Right ventricle myocardium inferior (tissue), 1 donor: ENCODE measurements at regions not wholly inside any gene's neighbourhood (a gene's known extent, or its start where the extent isn't known, plus 50 kb on each side); places are given as distances from the start of the nearest gene placed in this dataset.

ENCODE experiments used
- ATAC-seq: fragments of 200-7000 bp; cut with Tn5 transposase; one replicate; pipeline ENCODE4 v1.9.1; 2020; ENCODE audit warnings: mild to moderate bottlenecking, moderate library complexity
- DNase-seq: peaks from one replicate; pipeline ENCODE4 v3.0.0; 2021; ENCODE audit errors: missing footprints
- intact Hi-C: fragments of 100-400 bp; cut with DNase I; formaldehyde crosslinking; loops from one replicate; pipeline ENCODE4 v1.11.0; 2022
- donor health status: DM: no; HTN: yes; CAD: no; lungs with severe emphysema.

GRCh38 chr7:123401295-123401694 is 133.1 kb downstream of the IQUB start:
- intact Hi-C loops = no loop called here
- DNase-seq = no peak
- ATAC-seq = no peak

DNA sequence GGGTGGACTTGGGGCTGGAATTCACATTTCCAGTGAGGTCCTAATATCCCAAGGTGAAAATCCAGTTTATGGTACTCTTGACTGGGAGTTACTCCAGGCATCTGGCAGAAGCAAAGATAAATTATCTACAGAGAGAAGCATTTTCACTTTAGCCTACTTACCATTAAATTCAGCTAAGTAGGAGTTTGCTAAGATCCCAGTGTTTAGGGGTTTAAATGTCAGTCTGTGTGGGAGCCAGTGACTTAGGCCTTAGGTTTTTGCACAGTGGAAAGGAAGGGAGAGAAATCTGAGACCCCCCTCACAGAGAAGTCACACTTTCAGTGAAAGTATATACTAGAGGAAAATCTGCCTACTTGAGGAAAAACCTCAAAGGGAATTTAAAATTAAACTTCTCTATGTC is 134.2 kb downstream of the IQUB start:
- intact Hi-C loops = no loop called here
- no peak for DNase-seq
- ATAC-seq = no peak

GRCh38 chr7:123398921-123399320 is 135.5 kb downstream of the IQUB start:
- DNase-seq = no peak
- no peak for ATAC-seq
- intact Hi-C loops = no loop called here

GRCh38 chr7:123397746-123398338 is 136.6 kb downstream of the IQUB start:
- intact Hi-C loops = no loop called here
- DNase-seq (no peak), ATAC-seq (no peak)

DNA sequence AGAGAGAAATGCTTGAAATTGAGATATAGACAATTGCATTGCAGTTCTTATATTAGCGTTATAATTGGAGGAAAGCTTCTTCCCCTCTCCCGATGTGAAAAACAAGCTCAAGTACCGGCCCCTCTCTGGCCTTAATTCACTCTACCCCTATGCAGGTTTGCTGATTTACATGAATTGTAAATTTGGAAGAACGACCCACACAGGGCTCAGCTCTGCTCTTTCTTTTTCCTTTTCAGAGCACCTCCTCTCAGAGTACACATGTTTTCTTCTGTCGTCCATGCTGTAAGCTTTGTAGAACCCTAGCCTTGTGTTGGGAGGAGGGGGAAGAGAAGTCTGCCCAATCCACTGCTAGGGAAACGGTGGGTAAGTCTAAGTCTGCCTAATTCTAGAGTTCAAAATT is 140.8 kb downstream of the IQUB start:
- DNase-seq (no peak), ATAC-seq (no peak)
- intact Hi-C loops = no loop called here

GRCh38 chr7:123372368-123372767 is 162.0 kb downstream of the IQUB start:
- intact Hi-C loops = no loop called here
- ATAC-seq (no peak), DNase-seq (no peak)

DNA sequence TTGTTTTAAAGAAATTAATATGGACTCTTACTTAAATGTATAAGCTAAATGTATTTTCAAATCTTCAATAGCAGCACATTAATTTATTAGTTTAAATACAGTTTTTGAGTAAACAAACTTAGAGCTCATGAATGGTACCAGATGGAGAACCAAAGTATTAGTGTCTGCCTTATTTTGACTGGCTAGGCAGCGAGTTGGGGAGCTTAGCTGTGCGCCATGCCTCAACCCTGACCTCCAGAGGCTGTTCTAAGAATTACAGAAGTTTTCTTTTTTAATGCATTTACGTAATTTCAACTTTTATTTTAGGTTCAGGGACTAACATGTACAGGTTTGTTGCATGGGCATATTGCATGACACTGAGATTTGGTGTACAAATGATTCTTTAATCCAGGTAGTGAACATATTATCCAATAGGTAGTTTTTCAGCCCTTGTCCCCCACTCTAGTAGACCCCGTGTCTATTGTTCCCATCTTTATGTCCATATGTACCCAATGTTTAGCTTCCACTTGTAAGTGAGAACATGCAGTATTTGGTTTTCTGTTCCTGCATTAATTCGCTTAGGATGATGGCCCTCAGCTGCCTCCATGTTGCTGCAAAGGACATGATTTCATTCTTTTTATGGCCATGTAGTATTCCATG is 166.8 kb downstream of the IQUB start:
- intact Hi-C loops = loop anchor here (2.0 kb wide), 1 partner anchor 159 kb away; no protein-coding TSS in a partner anchor
- ATAC-seq (no peak), DNase-seq (no peak)

- intact Hi-C loops = loop anchor here (2.0 kb wide), 1 partner anchor 158 kb away; no protein-coding TSS in a partner anchor
- no peak for ATAC-seq
- DNase-seq = no peak
Observed at GRCh38 chr7:123367031-123367430, 167.3 kb upstream of the SLC13A1 start.

- intact Hi-C loops = loop anchor here (2.0 kb wide), 1 partner anchor 158 kb away; no protein-coding TSS in a partner anchor
Observed at GRCh38 chr7:123366626-123367025, 166.9 kb upstream of the SLC13A1 start.

DNA sequence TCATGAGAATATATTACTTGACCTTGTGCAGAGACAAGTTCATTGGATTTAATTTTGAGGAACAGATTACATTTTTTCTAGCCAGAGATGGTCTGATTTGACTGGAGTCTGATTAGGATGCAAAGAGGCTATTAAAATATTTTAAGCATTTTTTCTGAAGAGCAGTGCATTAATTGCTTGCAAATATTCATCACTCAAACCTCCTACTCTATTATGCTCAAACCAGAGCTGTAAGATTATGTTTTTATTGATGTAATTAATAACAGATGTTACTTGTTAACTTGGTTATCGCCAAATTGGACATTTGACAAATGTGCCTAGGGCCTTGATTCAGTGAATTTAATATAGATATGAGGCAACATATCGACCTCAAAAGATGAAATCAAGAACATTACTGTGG is 160.9 kb upstream of the SLC13A1 start:
- intact Hi-C loops = no loop called here
- ATAC-seq = no peak
- DNase-seq = no peak

More at GRCh38 chr7:123366626-123367025, 166.9 kb upstream of the SLC13A1 start:
- ATAC-seq (no peak), DNase-seq (no peak)

GRCh38 chr7:123355576-123356190 is 155.9 kb upstream of the SLC13A1 start:
- DNase-seq (no peak), ATAC-seq (no peak)
- intact Hi-C loops = no loop called here

DNA sequence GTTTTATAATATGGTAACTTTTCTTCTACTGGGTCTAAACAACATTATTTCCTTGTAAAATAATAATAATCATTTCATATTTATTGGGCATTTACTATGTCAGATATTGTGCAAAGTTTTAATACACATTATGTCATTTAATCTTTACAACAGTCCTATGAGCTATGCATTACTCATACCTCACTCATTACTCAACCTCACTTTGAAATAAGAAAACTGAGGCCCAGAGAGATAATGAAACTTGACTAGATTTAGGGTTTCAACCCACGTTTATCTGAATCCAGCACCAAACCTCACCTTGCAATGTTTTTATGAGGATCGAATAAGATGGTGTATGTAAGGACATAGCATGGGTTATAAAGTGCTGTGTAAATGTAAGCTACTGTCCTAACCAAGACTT is 153.2 kb upstream of the SLC13A1 start:
- DNase-seq = no peak
- no peak for ATAC-seq
- intact Hi-C loops = no loop called here

- ATAC-seq (no peak), DNase-seq (no peak)
- intact Hi-C loops = no loop called here
Observed at GRCh38 chr7:123351516-123352505, 152.0 kb upstream of the SLC13A1 start.

DNA sequence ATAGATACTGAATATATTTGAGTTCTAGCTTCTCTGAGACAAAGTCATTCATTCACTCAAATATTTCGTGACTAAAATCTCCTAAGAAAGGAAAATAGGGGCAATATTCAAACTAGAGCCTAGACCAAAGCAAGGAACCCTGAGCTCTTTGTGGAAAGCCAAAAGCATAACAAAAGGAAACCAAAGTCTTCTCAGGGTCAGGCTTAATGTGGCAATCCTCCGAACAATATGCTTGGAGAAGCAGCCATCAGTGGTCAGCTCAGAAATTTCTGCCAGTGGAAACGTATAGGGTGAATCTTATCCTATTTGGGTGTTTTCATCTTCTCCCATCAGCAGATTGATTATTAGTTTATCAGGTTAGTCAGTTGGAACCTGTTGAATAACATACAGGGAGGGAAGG is 151.3 kb upstream of the SLC13A1 start:
- no peak for ATAC-seq
- intact Hi-C loops = no loop called here

DNA sequence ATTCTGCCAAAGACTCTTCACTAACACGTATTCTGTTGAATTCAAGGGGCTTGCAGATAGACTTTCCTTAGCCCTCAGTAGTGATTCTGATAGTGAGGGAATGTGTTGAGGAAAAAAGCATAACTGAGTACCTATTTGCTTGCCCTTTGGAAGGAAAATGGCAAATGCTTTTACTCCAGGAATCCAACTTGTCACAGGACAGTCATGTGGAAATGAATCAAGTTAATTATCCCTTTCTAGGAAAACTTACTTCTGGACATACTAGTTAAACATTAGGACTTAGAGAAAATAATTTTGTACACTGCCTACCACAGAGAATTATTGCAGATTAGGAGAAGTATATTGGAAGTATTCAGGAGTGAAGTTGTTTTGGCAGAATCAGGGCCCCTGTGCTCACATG is 148.9 kb upstream of the SLC13A1 start:
- no peak for ATAC-seq
- DNase-seq = no peak
- intact Hi-C loops = no loop called here

More for the DNA sequence above, 151.3 kb upstream of the SLC13A1 start:
- DNase-seq = no peak

- ATAC-seq (no peak), DNase-seq (no peak)
- intact Hi-C loops = no loop called here
Observed at GRCh38 chr7:123346766-123347165, 147.0 kb upstream of the SLC13A1 start.

DNA sequence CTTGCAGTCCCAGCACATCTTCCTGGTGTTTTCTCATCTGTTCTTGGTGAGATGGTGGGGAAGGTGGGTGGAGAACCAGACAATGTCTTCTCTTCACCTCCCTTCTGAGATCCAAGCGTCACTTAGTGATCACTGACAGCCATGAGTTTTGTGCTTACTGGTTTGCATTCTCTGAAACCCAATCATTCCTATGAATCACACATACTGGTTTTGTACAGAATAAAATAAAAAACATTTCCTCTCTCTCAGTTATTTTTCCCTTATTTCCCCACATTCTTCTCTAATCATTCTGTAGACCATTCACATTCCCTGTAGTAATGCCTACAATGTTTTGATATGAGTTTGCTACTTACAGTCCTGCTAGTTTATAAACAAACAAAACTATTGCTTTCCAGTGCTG is 143.8 kb upstream of the SLC13A1 start:
- intact Hi-C loops = no loop called here
- ATAC-seq (no peak), DNase-seq (no peak)

- intact Hi-C loops = no loop called here
- ATAC-seq = no peak
- no peak for DNase-seq
Observed at GRCh38 chr7:123341102-123341501, 141.3 kb upstream of the SLC13A1 start.

GRCh38 chr7:123338688-123339087 is 138.9 kb upstream of the SLC13A1 start:
- ATAC-seq (no peak), DNase-seq (no peak)
- intact Hi-C loops = no loop called here
